GM19452 (cell line): ENCODE measurements at regions not wholly inside any gene's neighbourhood (a gene's known extent, or its start where the extent isn't known, plus 50 kb on each side); places are given as distances from the start of the nearest gene placed in this dataset.
"Not testable (repeated sequence)": the region's sequence is repeated elsewhere in the genome, so short reads cannot be mapped to it uniquely, and the experiment has no call there.

Experiments used
- ATAC-seq: cut with Tn5 transposase; IDR thresholded peaks from one replicate; pipeline ENCODE4 v1.9.1; 2021; ENCODE audit not compliant: unreplicated experiment

GRCh38 chr7:65453341-65454030 is 79.8 kb downstream of the ZNF92 start:
- ATAC-seq: no peak

GRCh38 chr7:65454469-65454868 is 80.8 kb downstream of the ZNF92 start:
- ATAC-seq: no peak

- ATAC-seq: not testable (repeated sequence)
Measured at GRCh38 chr7:65455050-65455449, 81.4 kb downstream of the ZNF92 start.

GRCh38 chr7:65457705-65458104 is 84.0 kb downstream of the ZNF92 start:
- no peak for ATAC-seq

GRCh38 chr7:65459438-65459837 is 85.8 kb downstream of the ZNF92 start:
- no peak for ATAC-seq

GRCh38 chr7:65462148-65462716 is 88.6 kb downstream of the ZNF92 start:
- no peak for ATAC-seq

- no peak for ATAC-seq
Measured at GRCh38 chr7:65463184-65463583, 89.5 kb downstream of the ZNF92 start.

- ATAC-seq: not testable (repeated sequence)
Measured at GRCh38 chr7:65469919-65470558, 96.4 kb downstream of the ZNF92 start.

GRCh38 chr7:65471587-65471986 is 97.9 kb downstream of the ZNF92 start:
- ATAC-seq: no peak

- peak; percentile 31 for ATAC-seq
Measured at GRCh38 chr7:65475040-65475726, 101.5 kb downstream of the ZNF92 start.

- ATAC-seq: peak; percentile 99
Measured at GRCh38 chr7:65475734-65476319, 102.2 kb downstream of the ZNF92 start.

- ATAC-seq: no peak
Measured at GRCh38 chr7:65477326-65477725, 103.7 kb downstream of the ZNF92 start.

- ATAC-seq: no peak
Measured at GRCh38 chr7:65489260-65489767, 115.7 kb downstream of the ZNF92 start.

- not testable (repeated sequence) for ATAC-seq
Measured at GRCh38 chr7:65496697-65497096, 123.0 kb downstream of the ZNF92 start.

GRCh38 chr7:65503434-65504152 is 129.9 kb downstream of the ZNF92 start:
- no peak for ATAC-seq

GRCh38 chr7:65504504-65505319 is 131.1 kb downstream of the ZNF92 start:
- ATAC-seq: not testable (repeated sequence)

- ATAC-seq: not testable (repeated sequence)
Measured at GRCh38 chr7:65505320-65505633, 131.6 kb downstream of the ZNF92 start.

GRCh38 chr7:65508581-65509367 is 135.1 kb downstream of the ZNF92 start:
- ATAC-seq: not testable (repeated sequence)
